HCT116 (cell line): ENCODE measurements at regions not wholly inside any gene's neighbourhood (a gene's known extent, or its start where the extent isn't known, plus 50 kb on each side); places are given as distances from the start of the nearest gene placed in this dataset.
"Not testable (repeated sequence)": the region's sequence is repeated elsewhere in the genome, so short reads cannot be mapped to it uniquely, and the experiment has no call there.

Experiments used
- ATAC-seq: fragments of 200-7000 bp; cut with Tn5 transposase; 2 replicates; pipeline ENCODE4 v1.9.1; 2020; ENCODE audit warnings: mild to moderate bottlenecking, moderate library complexity
- BruUV-seq: library from RNA; stranded (reverse); fragments of 400-500 nt; replicated peaks from 2 replicates; lab custom pipeline; 2021; lab: Mats Ljungman, UMichigan
- CTCF ChIA-PET: fragments of 300-600 bp; sonication (Branson Sonifier 250); formaldehyde crosslinking; loops from one replicate; lab custom pipeline; 2021; ENCODE audit warnings: antibody characterized with exemption; lab: Charles Lee
- POLR2A ChIA-PET: fragments of 300-600, 350-600 bp; sonication (Branson Sonifier 250); formaldehyde crosslinking; loops from one replicate; lab custom pipeline; 2021; ENCODE audit warnings: antibody characterized with exemption; lab: Charles Lee
- RAD21 ChIA-PET, 2 experiments: fragments of 300-600 bp; sonication (Branson Sonifier 250); formaldehyde crosslinking; loops; one replicate each; lab custom pipeline; 2023; ENCODE audit warnings: low total read pairs in 2 of 2; ENCODE audit not compliant: uncharacterized antibody in 2 of 2, unreplicated experiment in 2 of 2, low non-redundant PET in 1 of 2; lab: Charles Lee
- DNase-seq: peaks from one replicate; pipeline ENCODE4 v3.0.0-alpha.2; 2010; ENCODE audit warnings: low read depth, low spot score
- H2AFZ ChIP-seq: fragments of 200-600 bp; shearing (Covaris generic), sonication (generic); 2 replicates; pipeline ENCODE4 v1.6.1; 2017; ENCODE audit warnings: low read depth, mixed run types, mixed read lengths, antibody characterized with exemption, low read length; ENCODE audit not compliant: poor library complexity, severe bottlenecking
- H3K27ac ChIP-seq: 2 replicates; pipeline ENCODE4 v1.5.1; 2012; ENCODE audit warnings: low read depth, low read length
- H3K27me3 ChIP-seq: fragments of 200-600 bp; sonication (generic); 2 replicates; pipeline ENCODE4 v1.6.1; 2016; ENCODE audit warnings: mixed run types, low read length, mixed read lengths; ENCODE audit not compliant: insufficient read depth
- H3K36me3 ChIP-seq, 2 experiments: fragments of 200-500 bp in 1 of 2; fragments of 200-600 bp in 1 of 2; sonication (Bioruptor generic) in 1 of 2; sonication (generic) in 1 of 2; 2 replicates each; pipeline versions ENCODE4 v1.5.1 to v1.6.1; 2014 to 2016; ENCODE audit warnings: low read length in 2 of 2, inconsistent platforms in 1 of 2, mixed read lengths in 1 of 2, mixed run types in 1 of 2; ENCODE audit not compliant: insufficient read depth in 2 of 2, control insufficient read depth in 1 of 2
- H3K4me1 ChIP-seq, 2 experiments: fragments of 200-600 bp in 1 of 2; sonication (generic) in 1 of 2; 2 replicates each; pipeline versions ENCODE4 v1.5.1 to v1.6.1; 2012 to 2017; ENCODE audit warnings: low read length in 2 of 2, inconsistent platforms in 1 of 2, mild to moderate bottlenecking in 1 of 2, mixed read lengths in 1 of 2, mixed run types in 1 of 2, moderate library complexity in 1 of 2; ENCODE audit not compliant: insufficient read depth in 2 of 2, control insufficient read depth in 1 of 2
- H3K4me2 ChIP-seq: fragments of 200-600 bp; sonication (generic); 2 replicates; pipeline ENCODE4 v1.6.1; 2017; ENCODE audit warnings: mixed run types, low read length, mixed read lengths
- H3K4me3 ChIP-seq, 2 experiments: fragments of 200-600 bp in 1 of 2; sonication (generic) in 1 of 2; replicated peaks in 1 of 2; 2 replicates each; pipeline ENCODE4 v1.5.1; 2011 to 2016; ENCODE audit warnings: low read length in 2 of 2, control low read depth in 1 of 2, low read depth in 1 of 2, mild to moderate bottlenecking in 1 of 2, mixed read lengths in 1 of 2, mixed run types in 1 of 2
- H3K79me2 ChIP-seq: fragments of 200-600 bp; sonication (generic); 2 replicates; pipeline ENCODE4 v1.6.1; 2017; ENCODE audit warnings: mild to moderate bottlenecking, mixed run types, low read length, moderate library complexity, mixed read lengths; ENCODE audit not compliant: insufficient read depth
- H3K9ac ChIP-seq: fragments of 200-600 bp; sonication (generic); 2 replicates; pipeline ENCODE4 v1.6.1; 2016; ENCODE audit warnings: low read length, mixed read lengths
- H3K9me2 ChIP-seq: fragments of 200-600 bp; sonication (generic), shearing (Covaris generic); 2 replicates; pipeline ENCODE4 v1.6.1; 2017; ENCODE audit warnings: mixed run types, mild to moderate bottlenecking, moderate library complexity; ENCODE audit not compliant: insufficient read depth
- H3K9me3 ChIP-seq, 2 experiments: fragments of 200-500 bp in 1 of 2; fragments of 200-600 bp in 1 of 2; sonication (Bioruptor generic) in 1 of 2; sonication (generic) in 1 of 2; 2 replicates each; pipeline ENCODE4 v1.6.1; 2014 to 2017; ENCODE audit warnings: low read length in 2 of 2, mixed read lengths in 2 of 2, inconsistent platforms in 1 of 2, low read depth in 1 of 2, mild to moderate bottlenecking in 1 of 2, mixed run types in 1 of 2, moderate library complexity in 1 of 2; ENCODE audit not compliant: control insufficient read depth in 1 of 2, insufficient read depth in 1 of 2
- H4K20me1 ChIP-seq: fragments of 200-600 bp; sonication (generic), shearing (Covaris generic); 2 replicates; pipeline ENCODE4 v1.6.1; 2017; ENCODE audit warnings: mixed run types, mild to moderate bottlenecking, moderate library complexity; ENCODE audit not compliant: insufficient read depth
- ATF3 ChIP-seq: IDR thresholded peaks from 2 replicates; pipeline ENCODE4 v1.6.1; 2012
- CBX3 ChIP-seq: IDR thresholded peaks from 2 replicates; pipeline ENCODE4 v1.6.1; 2012; ENCODE audit warnings: low read depth
- CEBPB ChIP-seq: IDR thresholded peaks from 2 replicates; pipeline ENCODE4 v1.6.1; 2012; ENCODE audit warnings: low read depth
- CTCF ChIP-seq, 3 experiments: fragments of 200-600 bp in 1 of 3; sonication (generic) in 1 of 3; IDR thresholded peaks in 2 of 3; conservative IDR thresholded peaks in 1 of 3; 2 replicates each; pipeline ENCODE4 v1.5.1; 2012 to 2017; ENCODE audit warnings: low read depth in 2 of 3, low read length in 2 of 3, antibody characterized with exemption in 1 of 3, borderline replicate concordance in 1 of 3, control low read depth in 1 of 3, mild to moderate bottlenecking in 1 of 3, mixed read lengths in 1 of 3, mixed run types in 1 of 3, moderate library complexity in 1 of 3; ENCODE audit not compliant: insufficient read depth in 1 of 3
- ELF1 ChIP-seq: IDR thresholded peaks from 2 replicates; pipeline ENCODE4 v1.6.1; 2012; ENCODE audit warnings: low read depth, borderline replicate concordance
- EZH2 ChIP-seq: fragments of 200-600 bp; sonication (generic); IDR thresholded peaks from 2 replicates; pipeline ENCODE4 v1.6.1; 2017; ENCODE audit warnings: antibody characterized with exemption, mixed run types
- FOSL1 ChIP-seq: IDR thresholded peaks from 2 replicates; pipeline ENCODE4 v1.6.1; 2012; ENCODE audit warnings: low read depth
- JUND ChIP-seq: IDR thresholded peaks from 2 replicates; pipeline ENCODE4 v1.6.1; 2012
- MAX ChIP-seq: IDR thresholded peaks from 2 replicates; pipeline ENCODE4 v1.6.1; 2012
- POLR2A ChIP-seq: IDR thresholded peaks from 2 replicates; pipeline ENCODE4 v1.7.0; 2011; ENCODE audit warnings: borderline replicate concordance; ENCODE audit not compliant: insufficient read depth, insufficient read length; ENCODE audit errors: extremely low read depth
- POLR2AphosphoS5 ChIP-seq: IDR thresholded peaks from 2 replicates; pipeline ENCODE4 v1.6.1; 2011; ENCODE audit warnings: mild to moderate bottlenecking, low read depth, low read length, moderate library complexity
- RAD21 ChIP-seq: IDR thresholded peaks from 2 replicates; pipeline ENCODE4 v1.6.1; 2012; ENCODE audit warnings: low read depth, mild to moderate bottlenecking
- SIN3A ChIP-seq: IDR thresholded peaks from 2 replicates; pipeline ENCODE4 v1.6.1; 2012; ENCODE audit warnings: low read depth
- SP1 ChIP-seq: IDR thresholded peaks from 2 replicates; pipeline ENCODE4 v1.6.1; 2012; ENCODE audit warnings: low read depth
- SRF ChIP-seq: IDR thresholded peaks from 2 replicates; pipeline ENCODE4 v1.6.1; 2012; ENCODE audit warnings: low read depth
- TCF7L2 ChIP-seq: IDR thresholded peaks from 2 replicates; pipeline ENCODE4 v1.7.0; 2011; ENCODE audit warnings: borderline replicate concordance, inconsistent platforms; ENCODE audit not compliant: insufficient read depth, insufficient read length; ENCODE audit errors: extremely low read depth
- YY1 ChIP-seq: IDR thresholded peaks from 2 replicates; pipeline ENCODE4 v1.6.1; 2011; ENCODE audit warnings: low read length, low read depth, moderate library complexity, mild to moderate bottlenecking; ENCODE audit not compliant: insufficient replicate concordance; ENCODE audit errors: extremely low read depth
- ZBTB33 ChIP-seq: IDR thresholded peaks from 2 replicates; pipeline ENCODE4 v1.6.1; 2011; ENCODE audit warnings: mild to moderate bottlenecking, low read length, moderate library complexity; ENCODE audit not compliant: insufficient replicate concordance; ENCODE audit errors: extremely low read depth
- ZNF274 ChIP-seq: fragments of 200-500 bp; sonication (Bioruptor generic); IDR thresholded peaks from 2 replicates; pipeline ENCODE4 v1.6.1; 2014; ENCODE audit warnings: mild to moderate bottlenecking, low read depth, low read length, inconsistent platforms
- intact Hi-C: fragments of 100-400 bp; cut with micrococcal nuclease; formaldehyde crosslinking; loops from 2 replicates; pipeline ENCODE4 v1.10.0; 2022

- TF ChIP-seq JUND: no peak
- no peak for TF ChIP-seq SRF
- no peak for TF ChIP-seq ZNF274
- no peak for TF ChIP-seq EZH2
- no peak for TF ChIP-seq ZBTB33
- TF ChIP-seq SP1: no peak
- no peak for TF ChIP-seq RAD21
- no peak for TF ChIP-seq POLR2A
- TF ChIP-seq MAX: no peak
- TF ChIP-seq CEBPB: no peak
- no peak for TF ChIP-seq CTCF (IDR thresholded peaks at IDR 0.05 in 2 of 3, conservative IDR thresholded peaks at IDR 0.05 in 1 of 3; ENCODE audit: borderline replicate concordance in 1 of 3, insufficient read depth in 1 of 3, low read depth in 2 of 3, low read length in 2 of 3)
- TF ChIP-seq TCF7L2: no peak
- TF ChIP-seq ELF1: no peak
- TF ChIP-seq CBX3: no peak
- no peak for TF ChIP-seq POLR2AphosphoS5
- no peak for TF ChIP-seq SIN3A
- no peak for TF ChIP-seq ATF3
- no peak for TF ChIP-seq FOSL1
- TF ChIP-seq YY1: no peak
- H3K27me3 ChIP-seq: no peaks in the 10 kb centered on the region
- ChIA-PET RAD21 (no interaction called here), POLR2A (no interaction called here), CTCF (no interaction called here)
- H3K79me2 ChIP-seq: no peaks in the 10 kb centered on the region
- intact Hi-C loops: no loop called here
- no peak overlapping the region for H3K4me2 ChIP-seq
- H3K36me3 ChIP-seq: no peaks in the 10 kb centered on the region
- H2AFZ ChIP-seq: no peak overlapping the region
- no TSS peak for BruUV-seq
- peaks cover 0 to 6% of the 10 kb centered on the region in 2 experiments; a peak in 1 of 4 replicates for H3K9me3 ChIP-seq
- H3K27ac ChIP-seq: no peak overlapping the region
- DNase-seq (no peak), ATAC-seq (no peak)
- H3K9ac ChIP-seq: no peak overlapping the region
- no peaks in the 10 kb centered on the region for H4K20me1 ChIP-seq
- H3K4me1 ChIP-seq: no peaks in the 10 kb centered on the region
- H3K9me2 ChIP-seq: no peaks in the 10 kb centered on the region
- H3K4me3 ChIP-seq: no peak overlapping the region
Measured at GRCh38 chr10:20573924-20574323, 323.2 kb downstream of the NEBL start.

GRCh38 chr10:20555990-20556389, 341.1 kb downstream of the NEBL start:
- POLR2A ChIA-PET, H3K4me1 ChIP-seq, intact Hi-C loops, ATAC-seq, H3K27me3 ChIP-seq, BruUV-seq, H3K36me3 ChIP-seq, H2AFZ ChIP-seq, H3K79me2 ChIP-seq, H4K20me1 ChIP-seq, H3K27ac ChIP-seq, CTCF ChIA-PET, H3K4me2 ChIP-seq, H3K4me3 ChIP-seq, H3K9ac ChIP-seq, DNase-seq, RAD21 ChIA-PET, H3K9me2 ChIP-seq: not testable (repeated sequence)
- peaks cover 3 to 14% of the 10 kb centered on the region in 2 experiments; a peak in 1 of 4 replicates for H3K9me3 ChIP-seq
